Esophagus muscularis mucosa (tissue), 4 donors: ENCODE measurements at regions not wholly inside any gene's neighbourhood (a gene's known extent, or its start where the extent isn't known, plus 50 kb on each side); places are given as distances from the start of the nearest gene placed in this dataset.

Source experiments
- EP300 ChIP-seq: sonication (generic); formaldehyde crosslinking; IDR thresholded peaks from one replicate; pipeline ENCODE4 v1.6.1; 2017; ENCODE audit warnings: antibody characterized with exemption
- POLR2A ChIP-seq: fragments of 450-650 bp; IDR thresholded peaks from one replicate; pipeline ENCODE4 v1.6.1; 2017; ENCODE audit warnings: antibody characterized with exemption, moderate library complexity, mild to moderate bottlenecking, low read depth
- POLR2AphosphoS5 ChIP-seq, 2 donors: sonication (generic); formaldehyde crosslinking; IDR thresholded peaks; one replicate each; pipeline ENCODE4 v1.6.1; 2017; ENCODE audit warnings: antibody characterized with exemption in 2 of 2
- TF ChIP-seq, protein P1 (sequence below), 3 experiments: fragments of 200-600 bp in 2 of 3; fragments of 450-650 bp in 1 of 3; sonication (generic) in 2 of 3; IDR thresholded peaks; one replicate each; pipeline ENCODE4 v1.5.1; 2017 to 2019; ENCODE audit warnings: antibody characterized with exemption in 3 of 3, mild to moderate bottlenecking in 2 of 3, moderate library complexity in 1 of 3

GRCh38 chr13:53379485-53379884 is 350.9 kb downstream of the OLFM4 start:
- TF ChIP-seq POLR2A (no peak), EP300 (no peak), POLR2AphosphoS5 (IDR thresholded peaks at IDR 0.05) (no peak)
- TF ChIP-seq, protein P1, sequence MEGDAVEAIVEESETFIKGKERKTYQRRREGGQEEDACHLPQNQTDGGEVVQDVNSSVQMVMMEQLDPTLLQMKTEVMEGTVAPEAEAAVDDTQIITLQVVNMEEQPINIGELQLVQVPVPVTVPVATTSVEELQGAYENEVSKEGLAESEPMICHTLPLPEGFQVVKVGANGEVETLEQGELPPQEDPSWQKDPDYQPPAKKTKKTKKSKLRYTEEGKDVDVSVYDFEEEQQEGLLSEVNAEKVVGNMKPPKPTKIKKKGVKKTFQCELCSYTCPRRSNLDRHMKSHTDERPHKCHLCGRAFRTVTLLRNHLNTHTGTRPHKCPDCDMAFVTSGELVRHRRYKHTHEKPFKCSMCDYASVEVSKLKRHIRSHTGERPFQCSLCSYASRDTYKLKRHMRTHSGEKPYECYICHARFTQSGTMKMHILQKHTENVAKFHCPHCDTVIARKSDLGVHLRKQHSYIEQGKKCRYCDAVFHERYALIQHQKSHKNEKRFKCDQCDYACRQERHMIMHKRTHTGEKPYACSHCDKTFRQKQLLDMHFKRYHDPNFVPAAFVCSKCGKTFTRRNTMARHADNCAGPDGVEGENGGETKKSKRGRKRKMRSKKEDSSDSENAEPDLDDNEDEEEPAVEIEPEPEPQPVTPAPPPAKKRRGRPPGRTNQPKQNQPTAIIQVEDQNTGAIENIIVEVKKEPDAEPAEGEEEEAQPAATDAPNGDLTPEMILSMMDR (IDR thresholded peaks at IDR 0.05), result no peak
